ENCODE measurements at regions not wholly inside any gene's neighbourhood (a gene's known extent, or its start where the extent isn't known, plus 50 kb on each side); places are given as distances from the start of the nearest gene placed in this dataset.

DNA sequence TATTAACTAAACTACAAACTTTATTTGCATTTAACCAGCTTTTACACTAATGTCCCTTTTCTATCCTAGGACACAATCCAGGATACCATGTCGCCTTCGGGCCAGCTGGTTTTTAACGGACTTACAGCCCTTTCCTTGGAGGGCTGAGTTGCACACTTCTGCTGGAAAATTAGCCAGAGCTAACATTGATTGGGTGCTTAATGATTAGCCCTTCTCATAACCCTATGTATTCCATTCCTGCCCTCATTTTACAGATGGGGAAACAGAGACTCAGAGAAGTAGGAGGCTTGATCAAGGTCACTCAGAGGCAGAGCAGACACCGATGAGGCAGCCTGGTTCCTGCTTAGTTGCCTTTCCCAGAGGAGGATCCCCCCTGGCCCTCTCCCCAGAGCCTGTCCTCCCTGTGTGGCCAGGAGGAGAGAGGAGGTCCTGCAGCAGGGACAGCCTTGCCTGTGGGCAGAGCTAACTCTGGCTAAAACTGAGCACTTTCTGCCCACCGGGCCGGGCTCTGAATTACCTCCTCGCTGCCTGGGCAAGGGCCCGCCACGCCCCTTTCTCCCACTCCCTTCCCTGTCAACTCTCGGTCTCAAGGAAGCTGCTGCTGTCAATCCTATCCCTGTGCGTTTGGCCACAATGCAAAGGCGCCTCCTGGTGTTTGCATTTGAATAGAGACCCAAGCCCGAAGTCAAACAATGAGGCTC is 59.6 kb upstream of the PAX6 start:
- intact Hi-C loops (cut with DNase I, micrococcal nuclease), result loop anchor here (2.0 to 10.0 kb wide), 6 partner anchors 383 to 763 kb away; no protein-coding TSS in a partner anchor
- CTCF ChIA-PET, result interaction anchor here (0.7 to 1.0 kb wide), 2 partner anchors 272 to 630 kb away, joined by 3 read pairs; no protein-coding TSS in a partner anchor
- H3K36me3 Mint-ChIP-seq (ENCODE audit: low read depth), result no peaks in the 10 kb centered on the region

DNA sequence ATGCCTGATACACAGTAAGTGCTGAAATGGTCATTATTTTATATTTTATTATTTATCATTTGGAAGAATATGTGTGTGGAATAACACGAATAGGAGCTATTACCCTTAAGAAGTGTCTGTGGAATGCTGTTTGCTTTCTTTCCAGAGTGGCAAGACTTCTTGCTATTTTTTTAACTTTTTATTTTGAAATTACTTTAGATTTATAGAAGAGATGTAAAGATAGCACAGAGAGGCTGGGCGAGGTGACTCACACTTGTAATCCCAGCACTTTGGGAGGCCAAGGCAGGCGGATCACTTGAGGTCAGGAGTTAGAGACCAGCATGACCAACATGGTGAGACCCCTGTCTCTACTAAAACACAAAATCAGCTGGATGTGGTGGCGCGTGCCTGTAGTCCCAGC is 58.9 kb upstream of the PAX6 start:
- intact Hi-C loops (cut with DNase I, micrococcal nuclease), result loop anchor here (2.0 to 10.0 kb wide), 7 partner anchors 383 to 763 kb away; no protein-coding TSS in a partner anchor
- Histone ChIP-seq H3K4me1 (ENCODE audit: insufficient read depth, low read length) (no peaks in the 10 kb centered on the region), H3K27ac (ENCODE audit: low read depth in 1 of 2, low read length in 2 of 2) (no peak overlapping the region), H3K27me3 (ENCODE audit: control insufficient read depth in 1 of 2, insufficient read depth in 2 of 2, low read length in 2 of 2) (peaks cover 0 to 15% of the 10 kb centered on the region in 2 experiments), H3K4me3 (ENCODE audit: low read length) (no peak overlapping the region), H3K36me3 (ENCODE audit: insufficient read depth, low read length) (no peaks in the 10 kb centered on the region), H3K9me3 (ENCODE audit: control insufficient read depth in 1 of 2, insufficient read depth in 1 of 2, low read length in 2 of 2) (peaks cover 0 to 10% of the 10 kb centered on the region in 2 experiments)
- Mint-ChIP-seq H3K27ac (no peak overlapping the region), H3K27me3 (peaks cover 60% of the 10 kb centered on the region), H3K4me1 (ENCODE audit: low read depth) (no peaks in the 10 kb centered on the region), H3K4me3 (no peak overlapping the region), H3K36me3 (ENCODE audit: low read depth) (no peaks in the 10 kb centered on the region), H3K9me3 (no peaks in the 10 kb centered on the region)
- ATAC-seq (ENCODE audit: poor library complexity), result no peak
- ChIA-PET CTCF (no interaction called here), POLR2A (no interaction called here)
- TF ChIP-seq, protein P1, sequence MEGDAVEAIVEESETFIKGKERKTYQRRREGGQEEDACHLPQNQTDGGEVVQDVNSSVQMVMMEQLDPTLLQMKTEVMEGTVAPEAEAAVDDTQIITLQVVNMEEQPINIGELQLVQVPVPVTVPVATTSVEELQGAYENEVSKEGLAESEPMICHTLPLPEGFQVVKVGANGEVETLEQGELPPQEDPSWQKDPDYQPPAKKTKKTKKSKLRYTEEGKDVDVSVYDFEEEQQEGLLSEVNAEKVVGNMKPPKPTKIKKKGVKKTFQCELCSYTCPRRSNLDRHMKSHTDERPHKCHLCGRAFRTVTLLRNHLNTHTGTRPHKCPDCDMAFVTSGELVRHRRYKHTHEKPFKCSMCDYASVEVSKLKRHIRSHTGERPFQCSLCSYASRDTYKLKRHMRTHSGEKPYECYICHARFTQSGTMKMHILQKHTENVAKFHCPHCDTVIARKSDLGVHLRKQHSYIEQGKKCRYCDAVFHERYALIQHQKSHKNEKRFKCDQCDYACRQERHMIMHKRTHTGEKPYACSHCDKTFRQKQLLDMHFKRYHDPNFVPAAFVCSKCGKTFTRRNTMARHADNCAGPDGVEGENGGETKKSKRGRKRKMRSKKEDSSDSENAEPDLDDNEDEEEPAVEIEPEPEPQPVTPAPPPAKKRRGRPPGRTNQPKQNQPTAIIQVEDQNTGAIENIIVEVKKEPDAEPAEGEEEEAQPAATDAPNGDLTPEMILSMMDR (IDR thresholded peaks at IDR 0.05), result no peak
- no peak for DNase-seq

More for the DNA sequence above, 59.6 kb upstream of the PAX6 start:
- TF ChIP-seq, protein P1 (IDR thresholded peaks at IDR 0.05), result no peak
- no peaks in the 10 kb centered on the region for H3K4me1 ChIP-seq (ENCODE audit: insufficient read depth, low read length)
- Mint-ChIP-seq H3K27me3 (peaks cover 56% of the 10 kb centered on the region), H3K4me1 (ENCODE audit: low read depth) (no peaks in the 10 kb centered on the region), H3K27ac (no peak overlapping the region), H3K4me3 (no peak overlapping the region), H3K9me3 (no peaks in the 10 kb centered on the region)
- H3K27ac ChIP-seq (ENCODE audit: low read depth in 1 of 2, low read length in 2 of 2), result no peak overlapping the region
- ATAC-seq (ENCODE audit: poor library complexity) (no peak), DNase-seq (peak in 6 of 14 experiments; percentile 1 to 32 (median 17))
- peaks cover 0 to 10% of the 10 kb centered on the region in 2 experiments for H3K9me3 ChIP-seq (ENCODE audit: control insufficient read depth in 1 of 2, insufficient read depth in 1 of 2, low read length in 2 of 2)
- H3K27me3 ChIP-seq (ENCODE audit: control insufficient read depth in 1 of 2, insufficient read depth in 2 of 2, low read length in 2 of 2), result peaks cover 2 to 15% of the 10 kb centered on the region in 2 experiments
- H3K4me3 ChIP-seq (ENCODE audit: low read length), result no peak overlapping the region
- POLR2A ChIA-PET, result no interaction called here
- no peaks in the 10 kb centered on the region for H3K36me3 ChIP-seq (ENCODE audit: insufficient read depth, low read length)

DNA sequence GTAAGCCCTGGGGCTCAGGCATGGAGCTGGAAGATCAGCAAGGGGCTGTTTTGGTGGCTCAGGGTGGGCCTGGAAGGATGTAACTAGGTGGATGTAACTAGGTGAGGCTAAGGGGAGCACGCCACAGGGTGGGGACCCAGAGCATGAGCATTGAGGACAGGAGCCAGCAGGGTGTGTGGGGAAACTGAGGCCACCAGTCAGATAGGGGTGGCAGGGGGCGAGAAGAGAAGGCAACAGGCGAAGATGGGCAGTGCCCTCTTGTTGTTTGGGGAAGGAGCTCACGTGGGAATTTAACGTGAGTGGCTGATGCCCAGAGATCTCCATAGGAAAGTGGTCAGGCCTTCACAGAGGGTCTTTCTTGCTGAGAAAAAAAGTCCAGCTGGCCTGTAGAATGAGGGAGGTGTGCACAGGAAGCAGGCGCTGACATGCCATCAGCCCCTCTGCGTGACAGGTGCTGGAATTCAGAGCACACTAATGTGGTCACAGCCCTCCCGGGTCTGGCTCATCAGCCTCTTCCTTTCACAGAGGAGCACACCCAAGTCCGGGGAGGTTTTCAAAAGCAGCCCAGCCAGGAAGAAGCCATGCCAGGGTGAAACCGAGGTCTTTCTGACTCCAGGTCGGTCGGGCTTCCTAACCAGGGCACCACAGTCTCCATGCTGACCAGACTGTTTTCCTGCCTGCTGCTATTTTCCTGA is 54.6 kb upstream of the PAX6 start:
- no peaks in the 10 kb centered on the region for H3K9me3 Mint-ChIP-seq
- no peak overlapping the region for H3K27ac Mint-ChIP-seq
- ChIA-PET CTCF (no interaction called here), POLR2A (interaction anchor here (0.6 kb wide), 1 partner anchor 114 kb away, joined by 4 read pairs; no protein-coding TSS in a partner anchor)
- DNase-seq (no peak), ATAC-seq (ENCODE audit: poor library complexity) (no peak)
- Histone ChIP-seq H3K36me3 (ENCODE audit: insufficient read depth, low read length) (no peaks in the 10 kb centered on the region), H3K9me3 (ENCODE audit: control insufficient read depth in 1 of 2, insufficient read depth in 1 of 2, low read length in 2 of 2) (peaks cover 0 to 6% of the 10 kb centered on the region in 2 experiments), H3K27me3 (ENCODE audit: control insufficient read depth in 1 of 2, insufficient read depth in 2 of 2, low read length in 2 of 2) (peaks cover 3 to 8% of the 10 kb centered on the region in 2 experiments), H3K27ac (ENCODE audit: low read depth in 1 of 2, low read length in 2 of 2) (no peak overlapping the region), H3K4me3 (ENCODE audit: low read length) (no peak overlapping the region), H3K4me1 (ENCODE audit: insufficient read depth, low read length) (no peaks in the 10 kb centered on the region)
- intact Hi-C loops (cut with DNase I, micrococcal nuclease), result loop anchor here in 1 of 2 experiments (5.0 kb wide), 1 partner anchor 623 kb away; no protein-coding TSS in a partner anchor
- TF ChIP-seq, protein P1 (IDR thresholded peaks at IDR 0.05), result no peak
- H3K4me1 Mint-ChIP-seq (ENCODE audit: low read depth), result no peaks in the 10 kb centered on the region
- no peak overlapping the region for H3K4me3 Mint-ChIP-seq
- H3K36me3 Mint-ChIP-seq (ENCODE audit: low read depth), result no peaks in the 10 kb centered on the region
- H3K27me3 Mint-ChIP-seq, result peaks cover 58% of the 10 kb centered on the region

All from CD4-positive, alpha-beta T cell (primary cell).